ENCODE measurements at regions not wholly inside any gene's neighbourhood (a gene's known extent, or its start where the extent isn't known, plus 50 kb on each side); places are given as distances from the start of the nearest gene placed in this dataset.
"Not testable (repeated sequence)": the region's sequence is repeated elsewhere in the genome, so short reads cannot be mapped to it uniquely, and the experiment has no call there.

DNA sequence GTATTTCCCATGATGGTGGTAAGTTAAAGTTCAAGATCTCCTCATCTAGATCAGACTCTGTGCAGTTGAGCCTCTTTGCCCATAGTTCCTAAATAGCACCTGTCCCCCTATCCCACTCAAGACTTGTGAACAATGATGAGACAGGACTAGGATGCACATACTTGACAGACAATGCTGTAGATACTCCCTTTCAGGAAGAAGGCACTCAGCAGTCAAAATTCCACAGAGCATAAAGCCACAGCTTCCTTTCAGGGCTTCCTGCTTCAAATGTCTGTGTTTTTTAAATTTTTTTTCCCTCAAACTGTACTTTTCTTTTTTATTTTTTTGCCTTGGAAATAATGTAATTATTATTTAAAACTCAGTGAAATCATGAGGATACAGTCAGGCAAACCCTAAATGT, 1305.3 kb downstream of the RPIA start:
- H3K9me3 ChIP-seq; H3K36me3 ChIP-seq; intact Hi-C loops (cut with DNase I): not testable (repeated sequence)

DNA sequence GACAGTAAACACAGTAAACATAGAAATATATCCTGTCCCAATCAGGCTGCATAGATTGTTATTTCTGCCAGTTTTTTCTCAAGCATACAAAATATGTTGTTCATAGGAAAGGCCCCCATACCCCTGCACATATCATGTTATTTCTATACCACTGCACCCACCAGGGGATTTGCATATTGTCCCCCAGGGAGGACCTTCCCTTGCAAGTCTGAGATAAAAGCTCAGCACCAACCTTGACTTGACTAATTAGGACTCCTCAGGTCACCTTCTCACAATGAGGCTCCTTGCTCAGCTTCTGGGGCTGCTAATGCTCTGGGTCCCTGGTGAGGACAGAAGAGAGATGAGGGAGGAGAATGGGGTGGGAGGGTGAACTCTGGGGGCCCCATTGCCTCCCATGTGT, 1313.1 kb downstream of the RPIA start:
- H3K36me3 ChIP-seq; intact Hi-C loops (cut with DNase I); H3K4me1 ChIP-seq; H3K27ac ChIP-seq; H3K9me3 ChIP-seq; H3K27me3 ChIP-seq; H3K4me3 ChIP-seq; DNase-seq (ENCODE audit: extremely low spot score in 2 of 2): not testable (repeated sequence)

More for the DNA sequence above, 1305.3 kb downstream of the RPIA start:
- not testable (repeated sequence) for H3K4me3 ChIP-seq; H3K27ac ChIP-seq; H3K4me1 ChIP-seq; DNase-seq (ENCODE audit: extremely low spot score in 2 of 2); H3K27me3 ChIP-seq

DNA sequence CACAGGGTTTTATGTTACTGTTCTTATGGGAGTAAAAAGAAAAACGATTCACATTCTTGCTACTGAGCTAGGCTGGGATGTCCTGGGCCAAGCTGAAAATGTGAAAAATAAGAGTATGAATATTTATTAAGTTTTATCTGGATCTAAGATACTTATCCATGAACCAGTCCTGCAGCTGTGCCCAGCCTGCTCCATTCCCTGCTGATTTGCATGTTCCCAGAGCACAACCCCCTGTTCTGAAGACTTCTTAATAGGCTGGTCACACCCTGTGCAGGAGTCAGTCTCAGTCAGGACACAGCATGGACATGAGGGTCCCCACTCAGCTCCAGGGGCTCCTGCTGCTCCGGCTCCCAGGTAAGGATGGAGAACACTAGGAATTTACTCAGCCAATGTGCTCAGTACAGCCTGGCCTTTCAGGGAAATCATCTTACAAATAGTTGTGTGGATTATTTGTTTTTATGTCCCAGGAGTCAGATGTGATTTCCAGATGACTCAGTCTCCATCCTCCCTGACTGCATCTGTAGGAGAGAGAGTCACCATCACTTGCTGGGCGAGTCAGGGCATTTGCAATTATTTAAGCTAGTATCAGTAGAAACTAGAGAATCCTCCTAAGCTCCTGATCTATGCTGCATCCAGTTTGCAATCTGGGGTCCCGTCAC, 1319.1 kb downstream of the RPIA start:
- DNase-seq (ENCODE audit: extremely low spot score in 2 of 2); H3K4me1 ChIP-seq; H3K4me3 ChIP-seq; H3K36me3 ChIP-seq; H3K27me3 ChIP-seq; intact Hi-C loops (cut with DNase I); H3K9me3 ChIP-seq; H3K27ac ChIP-seq: not testable (repeated sequence)

DNA sequence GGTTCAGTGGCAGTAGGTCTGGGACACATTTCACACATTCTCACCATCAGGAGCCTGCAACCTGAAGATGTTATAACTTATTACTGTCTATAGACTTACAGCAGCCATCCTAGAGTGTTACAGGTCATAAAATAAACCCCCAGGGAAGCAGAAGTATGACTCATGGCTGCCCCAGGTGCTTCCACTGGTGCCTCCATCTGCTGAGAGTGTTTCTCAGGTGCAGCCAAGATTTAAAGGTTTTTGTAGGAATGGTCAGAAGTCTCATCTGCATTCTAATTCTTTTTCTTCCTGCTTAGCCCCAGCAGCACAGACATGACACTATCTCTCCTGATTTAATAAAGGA, 1319.6 kb downstream of the RPIA start:
- H3K27ac ChIP-seq; DNase-seq (ENCODE audit: extremely low spot score in 2 of 2); H3K4me1 ChIP-seq; H3K27me3 ChIP-seq; intact Hi-C loops (cut with DNase I); H3K36me3 ChIP-seq; H3K9me3 ChIP-seq; H3K4me3 ChIP-seq: not testable (repeated sequence)

DNA sequence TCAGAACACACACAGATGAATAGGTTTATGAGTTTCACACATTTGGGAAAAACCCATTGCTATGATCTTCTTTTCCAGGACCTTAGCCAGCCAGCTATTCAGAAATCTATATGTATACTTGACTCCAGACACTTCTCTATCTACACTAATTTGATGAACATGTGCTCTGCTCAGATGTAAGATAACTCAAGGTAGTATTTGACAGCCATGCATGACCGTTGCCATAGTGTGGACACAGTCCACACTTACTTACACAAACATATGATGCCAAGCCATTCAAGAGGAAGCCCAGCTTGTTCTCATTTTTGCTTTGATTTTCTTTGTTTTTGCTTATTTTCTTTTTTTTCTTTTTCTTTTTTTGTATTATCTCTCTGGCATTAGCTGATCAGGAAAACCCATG, 1328.4 kb downstream of the RPIA start:
- H3K27me3 ChIP-seq; DNase-seq (ENCODE audit: extremely low spot score in 2 of 2); H3K4me1 ChIP-seq; H3K9me3 ChIP-seq; intact Hi-C loops (cut with DNase I); H3K36me3 ChIP-seq; H3K27ac ChIP-seq; H3K4me3 ChIP-seq: not testable (repeated sequence)

DNA sequence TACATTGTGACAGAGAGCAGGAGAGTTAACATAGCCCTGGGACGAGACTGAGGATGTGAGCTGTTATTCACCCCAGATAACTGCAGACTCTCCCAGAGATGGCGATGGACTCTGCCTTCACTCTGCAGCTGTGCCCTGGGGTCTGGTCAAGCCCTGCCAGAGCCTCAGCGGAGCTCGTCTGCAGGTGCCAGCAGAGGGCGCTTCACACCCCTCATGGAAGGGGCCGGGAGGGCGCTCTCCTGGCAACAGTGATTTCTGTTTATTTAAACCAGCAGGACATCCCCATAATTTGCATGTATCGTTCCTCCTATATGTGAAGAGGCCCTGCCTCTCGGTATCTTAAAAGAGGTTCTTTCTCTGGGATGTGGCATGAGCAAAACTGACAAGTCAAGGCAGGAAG, 1329.8 kb downstream of the RPIA start:
- H3K9me3 ChIP-seq; H3K36me3 ChIP-seq; H3K27me3 ChIP-seq; H3K27ac ChIP-seq; H3K4me1 ChIP-seq; H3K4me3 ChIP-seq; DNase-seq (ENCODE audit: extremely low spot score in 2 of 2); intact Hi-C loops (cut with DNase I): not testable (repeated sequence)

DNA sequence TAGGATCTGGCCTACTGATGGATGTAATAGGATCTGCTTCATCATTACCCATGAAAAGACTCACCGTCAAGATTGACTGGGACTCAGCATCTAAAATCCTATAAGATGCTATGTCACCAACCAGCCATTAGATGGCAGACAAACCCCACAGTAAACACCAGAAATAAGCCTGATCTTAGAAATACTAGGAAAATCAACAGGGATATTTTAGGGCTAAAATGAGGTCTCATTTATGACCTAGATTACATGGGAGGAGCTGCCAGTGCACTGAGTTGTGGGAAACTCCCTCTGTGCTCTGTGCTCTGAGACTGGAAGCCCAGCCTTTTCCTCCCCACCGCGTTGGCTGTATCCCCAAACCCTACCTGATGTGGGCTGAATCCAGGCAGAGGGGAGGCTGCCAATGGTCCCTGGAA, 1335.8 kb downstream of the RPIA start:
- H3K4me3 ChIP-seq; intact Hi-C loops (cut with DNase I); H3K4me1 ChIP-seq; H3K9me3 ChIP-seq; H3K27me3 ChIP-seq; H3K27ac ChIP-seq; DNase-seq (ENCODE audit: extremely low spot score in 2 of 2); H3K36me3 ChIP-seq: not testable (repeated sequence)

DNA sequence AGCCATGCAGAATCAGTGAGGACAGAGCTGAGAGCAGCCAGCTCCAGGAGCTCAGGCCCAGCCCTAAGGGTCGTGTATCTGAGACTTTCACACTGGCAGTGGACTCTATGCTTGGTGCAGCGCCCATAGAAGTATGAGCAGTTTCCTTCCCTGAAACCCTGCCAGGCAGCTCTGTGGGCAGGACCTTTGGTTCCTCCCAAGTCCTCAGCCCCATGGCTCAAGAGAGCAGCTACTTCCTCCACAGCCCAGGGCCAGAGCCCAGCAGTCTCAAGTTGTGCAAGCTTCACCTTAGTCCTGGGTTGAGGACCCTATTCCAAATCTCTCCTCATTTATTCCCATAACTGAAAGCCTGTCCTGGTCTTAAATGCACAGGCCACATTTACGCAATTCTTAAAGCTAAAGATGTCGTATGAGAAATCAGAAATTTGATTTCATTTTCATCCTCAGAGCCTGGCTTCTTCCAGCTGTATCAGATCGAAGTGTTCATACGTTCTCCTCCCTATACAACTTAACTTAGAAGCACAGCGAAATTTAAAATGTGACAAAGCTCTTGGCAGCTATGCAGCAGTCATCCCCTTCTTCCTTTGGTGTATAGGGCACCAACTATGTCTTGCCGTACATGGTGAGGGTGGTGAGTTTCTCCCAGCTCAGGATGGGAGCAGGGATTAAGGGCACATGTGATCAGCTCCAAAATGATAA, 1337.1 kb downstream of the RPIA start:
- DNase-seq (ENCODE audit: extremely low spot score in 2 of 2); H3K4me1 ChIP-seq; intact Hi-C loops (cut with DNase I); H3K9me3 ChIP-seq; H3K27me3 ChIP-seq; H3K27ac ChIP-seq; H3K36me3 ChIP-seq; H3K4me3 ChIP-seq: not testable (repeated sequence)

DNA sequence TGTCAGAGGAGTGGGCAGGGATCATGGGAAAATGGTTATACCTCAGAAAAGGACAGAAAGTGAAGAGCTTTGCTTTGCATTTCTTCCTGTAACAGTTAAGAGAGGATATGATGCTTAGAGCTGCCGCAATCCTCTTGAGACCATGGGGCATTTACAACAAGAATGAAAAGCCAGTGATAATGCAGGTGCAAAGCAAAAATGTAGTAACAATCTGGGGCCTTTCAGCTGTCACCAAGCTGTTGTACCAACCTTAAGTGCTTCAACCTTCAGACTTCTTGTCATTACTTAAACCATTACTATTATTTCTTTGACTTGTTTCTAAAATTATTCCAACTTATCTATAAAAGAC, 1337.6 kb downstream of the RPIA start:
- H3K4me1 ChIP-seq; DNase-seq (ENCODE audit: extremely low spot score in 2 of 2); H3K27me3 ChIP-seq; H3K9me3 ChIP-seq; H3K4me3 ChIP-seq; intact Hi-C loops (cut with DNase I); H3K27ac ChIP-seq; H3K36me3 ChIP-seq: not testable (repeated sequence)

DNA sequence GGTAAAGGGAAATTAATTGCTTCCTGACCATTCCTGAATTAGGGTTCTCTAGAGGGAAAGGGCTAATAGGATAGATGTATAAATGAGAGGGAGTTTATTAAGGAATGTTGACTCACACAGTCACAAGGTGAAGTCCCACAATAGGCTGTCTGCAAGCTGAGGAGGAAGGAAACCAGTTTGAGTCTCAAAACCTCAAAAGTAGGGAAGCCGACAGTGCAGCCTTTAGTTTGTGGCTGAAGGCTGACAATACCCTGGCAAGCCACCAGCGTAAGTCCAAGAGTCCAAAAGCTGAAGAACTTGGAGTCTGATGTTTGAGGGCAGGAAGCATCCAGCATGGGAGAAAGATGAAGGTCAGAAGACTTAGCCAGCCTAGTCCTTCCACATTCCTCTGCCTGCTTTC, 1340.8 kb downstream of the RPIA start:
- H3K36me3 ChIP-seq; H3K9me3 ChIP-seq; H3K4me3 ChIP-seq; H3K27ac ChIP-seq; H3K4me1 ChIP-seq; intact Hi-C loops (cut with DNase I); DNase-seq (ENCODE audit: extremely low spot score in 2 of 2); H3K27me3 ChIP-seq: not testable (repeated sequence)

DNA sequence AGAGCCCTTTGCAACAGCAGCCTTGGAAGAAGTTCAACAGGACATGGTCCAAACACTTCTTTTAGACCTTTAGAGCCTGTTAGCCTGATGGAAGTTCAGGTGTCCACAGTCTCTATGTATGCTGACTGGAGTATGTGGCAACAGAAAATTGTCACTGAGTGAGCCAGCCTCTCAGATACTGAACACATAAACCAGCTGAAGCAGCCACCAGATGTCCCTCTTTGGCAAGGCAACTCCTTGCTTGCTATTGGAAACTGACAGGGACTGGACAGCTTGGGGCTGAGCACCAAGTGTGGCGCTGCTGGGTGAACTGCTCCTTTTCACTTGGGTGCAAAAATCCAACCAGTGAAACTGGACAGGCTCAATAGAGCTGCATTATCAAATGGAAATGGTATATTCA, 1344.9 kb downstream of the RPIA start:
- H3K4me1 ChIP-seq; DNase-seq (ENCODE audit: extremely low spot score in 2 of 2); H3K27me3 ChIP-seq; H3K4me3 ChIP-seq; intact Hi-C loops (cut with DNase I); H3K36me3 ChIP-seq; H3K9me3 ChIP-seq; H3K27ac ChIP-seq: not testable (repeated sequence)

DNA sequence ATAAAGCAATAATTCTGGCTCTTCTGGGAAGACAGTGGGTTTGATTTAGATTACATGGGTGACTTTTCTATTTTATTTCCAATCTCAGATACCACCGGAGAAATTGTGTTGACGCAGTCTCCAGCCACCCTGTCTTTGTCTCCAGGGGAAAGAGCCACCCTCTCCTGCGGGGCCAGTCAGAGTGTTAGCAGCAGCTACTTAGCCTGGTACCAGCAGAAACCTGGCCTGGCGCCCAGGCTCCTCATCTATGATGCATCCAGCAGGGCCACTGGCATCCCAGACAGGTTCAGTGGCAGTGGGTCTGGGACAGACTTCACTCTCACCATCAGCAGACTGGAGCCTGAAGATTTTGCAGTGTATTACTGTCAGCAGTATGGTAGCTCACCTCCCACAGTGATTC, 1347.6 kb downstream of the RPIA start:
- H3K9me3 ChIP-seq; H3K27ac ChIP-seq; intact Hi-C loops (cut with DNase I); H3K27me3 ChIP-seq; DNase-seq (ENCODE audit: extremely low spot score in 2 of 2); H3K4me1 ChIP-seq; H3K4me3 ChIP-seq; H3K36me3 ChIP-seq: not testable (repeated sequence)

DNA sequence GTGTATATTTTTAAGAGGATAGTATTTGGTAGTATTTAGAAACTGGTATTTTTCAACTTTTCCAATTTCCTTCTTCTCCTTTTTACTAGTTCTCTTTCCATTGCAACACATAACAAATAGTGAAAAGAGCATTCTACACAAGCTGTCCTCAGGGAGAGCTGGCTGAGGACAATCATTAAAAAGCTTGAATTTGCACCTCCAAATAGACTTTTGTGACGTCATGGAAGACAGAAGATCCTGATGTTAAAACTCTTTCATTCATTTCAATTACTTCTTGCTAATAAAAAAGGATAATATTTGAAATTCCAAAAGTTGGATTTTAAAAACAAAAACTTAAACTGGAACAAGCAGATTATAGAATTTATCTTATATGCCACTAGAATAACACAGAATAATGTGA, 1356.3 kb downstream of the RPIA start:
- H3K4me3 ChIP-seq, result not testable (repeated sequence)

DNA sequence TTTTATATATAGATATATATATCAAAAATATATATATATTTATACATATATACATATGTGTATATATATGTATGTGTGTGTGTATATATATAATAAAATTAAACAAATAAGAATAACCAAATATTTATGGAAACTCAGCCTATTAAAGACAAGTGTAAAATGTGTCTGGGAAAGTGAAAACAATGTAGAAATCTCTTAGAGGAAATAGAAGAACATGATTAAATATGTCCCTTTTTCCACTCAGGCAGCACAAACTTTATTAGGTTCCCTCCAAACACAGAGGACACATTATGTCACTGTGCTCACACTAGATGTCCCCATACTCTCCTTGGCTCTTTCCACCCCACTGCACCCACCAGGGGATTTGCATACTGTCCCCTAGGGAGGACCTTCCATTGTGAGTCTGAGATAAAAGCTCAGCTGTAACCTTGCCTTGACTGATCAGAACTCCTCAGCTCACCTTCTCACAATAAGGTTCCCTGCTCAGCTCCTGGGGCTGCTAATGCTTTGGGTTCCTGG, 1360.7 kb downstream of the RPIA start:
- H3K27ac ChIP-seq; H3K4me1 ChIP-seq; DNase-seq (ENCODE audit: extremely low spot score in 2 of 2); intact Hi-C loops (cut with DNase I); H3K36me3 ChIP-seq; H3K9me3 ChIP-seq; H3K4me3 ChIP-seq; H3K27me3 ChIP-seq: not testable (repeated sequence)

More for the DNA sequence above, 1356.3 kb downstream of the RPIA start:
- H3K27ac ChIP-seq; H3K27me3 ChIP-seq; DNase-seq (ENCODE audit: extremely low spot score in 2 of 2); H3K4me1 ChIP-seq; H3K9me3 ChIP-seq; intact Hi-C loops (cut with DNase I); H3K36me3 ChIP-seq: not testable (repeated sequence)

Measured in vagina (tissue), 2 donors.